ENCODE measurements at regions not wholly inside any gene's neighbourhood (a gene's known extent, or its start where the extent isn't known, plus 50 kb on each side); places are given as distances from the start of the nearest gene placed in this dataset.

DNA sequence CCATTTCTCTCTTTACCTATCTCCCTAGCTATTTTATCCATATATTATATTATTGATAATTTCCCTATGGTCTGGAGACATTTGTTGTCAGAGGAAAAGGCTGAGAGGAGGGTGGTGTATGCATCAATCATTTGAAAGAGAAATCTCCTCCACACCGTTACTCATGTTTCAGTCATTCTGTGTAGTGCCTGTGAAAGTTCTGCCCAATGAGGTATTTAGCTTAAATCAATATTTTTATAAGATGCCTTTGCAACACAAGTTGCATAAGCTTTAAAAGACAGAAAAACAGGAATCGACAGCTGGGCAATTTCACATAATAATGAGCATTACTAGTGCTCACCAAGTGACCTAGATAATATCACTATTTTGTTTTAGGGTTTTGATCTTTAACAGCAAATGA is 363.7 kb upstream of the FSIP2 start:
- Mint-ChIP-seq H3K4me1 (ENCODE audit: low read depth, unreplicated experiment) (no peaks in the 10 kb centered on the region), H3K27ac (ENCODE audit: unreplicated experiment) (no peak overlapping the region), H3K9me3 (ENCODE audit: unreplicated experiment) (no peaks in the 10 kb centered on the region), H3K27me3 (ENCODE audit: low read depth, unreplicated experiment) (no peaks in the 10 kb centered on the region), H3K36me3 (ENCODE audit: low read depth, unreplicated experiment) (no peaks in the 10 kb centered on the region), H3K4me3 (ENCODE audit: unreplicated experiment) (no peak overlapping the region)
- no peaks in the 10 kb centered on the region for H3K79me2 ChIP-seq (ENCODE audit: insufficient read depth, low read length)
- no peaks in the 10 kb centered on the region for H3K9me3 ChIP-seq (ENCODE audit: insufficient read depth, low read depth, low read length)
- FAIRE-seq, result no peak
- TF ChIP-seq, protein P1, sequence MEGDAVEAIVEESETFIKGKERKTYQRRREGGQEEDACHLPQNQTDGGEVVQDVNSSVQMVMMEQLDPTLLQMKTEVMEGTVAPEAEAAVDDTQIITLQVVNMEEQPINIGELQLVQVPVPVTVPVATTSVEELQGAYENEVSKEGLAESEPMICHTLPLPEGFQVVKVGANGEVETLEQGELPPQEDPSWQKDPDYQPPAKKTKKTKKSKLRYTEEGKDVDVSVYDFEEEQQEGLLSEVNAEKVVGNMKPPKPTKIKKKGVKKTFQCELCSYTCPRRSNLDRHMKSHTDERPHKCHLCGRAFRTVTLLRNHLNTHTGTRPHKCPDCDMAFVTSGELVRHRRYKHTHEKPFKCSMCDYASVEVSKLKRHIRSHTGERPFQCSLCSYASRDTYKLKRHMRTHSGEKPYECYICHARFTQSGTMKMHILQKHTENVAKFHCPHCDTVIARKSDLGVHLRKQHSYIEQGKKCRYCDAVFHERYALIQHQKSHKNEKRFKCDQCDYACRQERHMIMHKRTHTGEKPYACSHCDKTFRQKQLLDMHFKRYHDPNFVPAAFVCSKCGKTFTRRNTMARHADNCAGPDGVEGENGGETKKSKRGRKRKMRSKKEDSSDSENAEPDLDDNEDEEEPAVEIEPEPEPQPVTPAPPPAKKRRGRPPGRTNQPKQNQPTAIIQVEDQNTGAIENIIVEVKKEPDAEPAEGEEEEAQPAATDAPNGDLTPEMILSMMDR (IDR thresholded peaks at IDR 0.05; ENCODE audit: insufficient read depth, low read depth, low read length), result no peak
- H3K9ac ChIP-seq (ENCODE audit: low read length), result no peak overlapping the region
- no peaks in the 10 kb centered on the region for H3K27me3 ChIP-seq (ENCODE audit: insufficient read depth, low read length)
- H4K20me1 ChIP-seq (ENCODE audit: insufficient read depth, low read length), result no peaks in the 10 kb centered on the region
- no peak overlapping the region for H3K27ac ChIP-seq (ENCODE audit: low read depth, low read length)
- H3K4me1 ChIP-seq (ENCODE audit: insufficient read depth, low read length), result no peaks in the 10 kb centered on the region
- H3K36me3 ChIP-seq (ENCODE audit: insufficient read depth, low read length), result no peaks in the 10 kb centered on the region
- no peak overlapping the region for H2AFZ ChIP-seq (ENCODE audit: low read depth, low read length)
- no peak overlapping the region for H3K4me3 ChIP-seq (ENCODE audit: insufficient read depth, low read depth, low read length)
- no peak overlapping the region for H3K4me2 ChIP-seq (ENCODE audit: low read length)
- no peak for DNase-seq (ENCODE audit: low read depth)

DNA sequence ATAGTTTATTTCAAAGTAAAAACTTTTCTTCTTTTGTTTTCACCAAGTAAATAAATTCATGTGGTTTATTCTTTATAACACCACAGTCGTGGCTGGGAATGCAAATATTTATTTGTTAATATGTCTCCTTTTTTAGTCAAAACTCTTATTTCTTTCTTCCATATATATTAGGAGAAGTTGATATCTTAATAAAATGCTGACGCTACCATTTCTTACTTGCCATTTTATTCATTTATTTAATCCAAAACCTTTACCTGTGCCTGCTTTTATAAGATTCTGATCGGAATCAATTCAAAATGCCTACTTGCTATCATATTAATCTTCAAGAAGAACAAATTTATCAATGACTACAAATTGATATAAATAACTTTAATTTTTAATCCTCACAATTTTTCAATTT is 362.9 kb upstream of the FSIP2 start:
- no peak for FAIRE-seq

DNA sequence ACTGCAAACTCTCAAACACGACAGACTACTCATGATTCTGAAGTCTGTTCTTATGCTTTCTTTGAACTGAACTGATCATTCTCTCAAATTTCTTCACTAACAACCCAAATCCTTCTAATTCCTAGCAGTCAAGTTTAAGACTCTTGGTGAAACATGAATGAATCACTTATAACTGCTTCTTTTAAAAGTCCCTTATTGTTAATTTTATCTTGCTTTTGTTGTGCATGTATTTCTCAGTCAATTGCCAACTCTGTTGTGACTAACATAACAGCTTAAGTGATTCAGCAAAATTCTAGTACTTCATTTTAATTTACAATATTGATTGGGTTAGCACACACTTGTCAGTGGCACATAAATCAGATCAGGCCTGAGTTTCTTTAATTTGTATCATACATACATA is 357.0 kb upstream of the FSIP2 start:
- no peak for FAIRE-seq
- Histone ChIP-seq H3K4me1 (ENCODE audit: insufficient read depth, low read length) (no peaks in the 10 kb centered on the region), H3K27me3 (ENCODE audit: insufficient read depth, low read length) (no peaks in the 10 kb centered on the region), H3K9ac (ENCODE audit: low read length) (no peak overlapping the region), H3K36me3 (ENCODE audit: insufficient read depth, low read length) (no peaks in the 10 kb centered on the region), H2AFZ (ENCODE audit: low read depth, low read length) (no peak overlapping the region), H4K20me1 (ENCODE audit: insufficient read depth, low read length) (no peaks in the 10 kb centered on the region), H3K79me2 (ENCODE audit: insufficient read depth, low read length) (no peaks in the 10 kb centered on the region), H3K4me3 (ENCODE audit: insufficient read depth, low read depth, low read length) (no peak overlapping the region), H3K9me3 (ENCODE audit: insufficient read depth, low read depth, low read length) (no peaks in the 10 kb centered on the region), H3K27ac (ENCODE audit: low read depth, low read length) (no peak overlapping the region), H3K4me2 (ENCODE audit: low read length) (no peak overlapping the region)
- no peak for DNase-seq (ENCODE audit: low read depth)
- no peak overlapping the region for H3K4me3 Mint-ChIP-seq (ENCODE audit: unreplicated experiment)
- H3K36me3 Mint-ChIP-seq (ENCODE audit: low read depth, unreplicated experiment), result no peaks in the 10 kb centered on the region
- no peaks in the 10 kb centered on the region for H3K9me3 Mint-ChIP-seq (ENCODE audit: unreplicated experiment)
- no peak overlapping the region for H3K27ac Mint-ChIP-seq (ENCODE audit: unreplicated experiment)
- peaks cover 1% of the 10 kb centered on the region for H3K4me1 Mint-ChIP-seq (ENCODE audit: low read depth, unreplicated experiment)
- no peaks in the 10 kb centered on the region for H3K27me3 Mint-ChIP-seq (ENCODE audit: low read depth, unreplicated experiment)
- TF ChIP-seq, protein P1 (IDR thresholded peaks at IDR 0.05; ENCODE audit: insufficient read depth, low read depth, low read length), result no peak
- no peak for TF ChIP-seq EZH2 (IDR thresholded peaks at IDR 0.05; ENCODE audit: insufficient read depth, low read length)

More for the DNA sequence above, 362.9 kb upstream of the FSIP2 start:
- no peak overlapping the region for H3K4me3 ChIP-seq (ENCODE audit: insufficient read depth, low read depth, low read length)
- no peaks in the 10 kb centered on the region for H3K27me3 ChIP-seq (ENCODE audit: insufficient read depth, low read length)
- no peak overlapping the region for H3K4me2 ChIP-seq (ENCODE audit: low read length)
- H3K27ac Mint-ChIP-seq (ENCODE audit: unreplicated experiment), result no peak overlapping the region
- H2AFZ ChIP-seq (ENCODE audit: low read depth, low read length), result no peak overlapping the region
- H3K9me3 ChIP-seq (ENCODE audit: insufficient read depth, low read depth, low read length), result no peaks in the 10 kb centered on the region
- no peak overlapping the region for H3K27ac ChIP-seq (ENCODE audit: low read depth, low read length)
- H3K36me3 ChIP-seq (ENCODE audit: insufficient read depth, low read length), result no peaks in the 10 kb centered on the region
- no peaks in the 10 kb centered on the region for H3K79me2 ChIP-seq (ENCODE audit: insufficient read depth, low read length)
- no peaks in the 10 kb centered on the region for H3K4me1 Mint-ChIP-seq (ENCODE audit: low read depth, unreplicated experiment)
- H3K4me3 Mint-ChIP-seq (ENCODE audit: unreplicated experiment), result no peak overlapping the region
- no peaks in the 10 kb centered on the region for H3K4me1 ChIP-seq (ENCODE audit: insufficient read depth, low read length)
- no peak overlapping the region for H3K9ac ChIP-seq (ENCODE audit: low read length)
- no peaks in the 10 kb centered on the region for H3K9me3 Mint-ChIP-seq (ENCODE audit: unreplicated experiment)
- DNase-seq (ENCODE audit: low read depth), result no peak
- no peaks in the 10 kb centered on the region for H3K27me3 Mint-ChIP-seq (ENCODE audit: low read depth, unreplicated experiment)
- H4K20me1 ChIP-seq (ENCODE audit: insufficient read depth, low read length), result no peaks in the 10 kb centered on the region
- H3K36me3 Mint-ChIP-seq (ENCODE audit: low read depth, unreplicated experiment), result no peaks in the 10 kb centered on the region
- TF ChIP-seq EZH2 (IDR thresholded peaks at IDR 0.05; ENCODE audit: insufficient read depth, low read length), result no peak
- TF ChIP-seq, protein P1 (IDR thresholded peaks at IDR 0.05; ENCODE audit: insufficient read depth, low read depth, low read length), result no peak
